BLaER1 treated with 17β-estradiol and CSF1 and Interleukin-3, amounts not matched to agents 10 nM and 100 nM (cell line): ENCODE measurements at regions not wholly inside any gene's neighbourhood (a gene's known extent, or its start where the extent isn't known, plus 50 kb on each side); places are given as distances from the start of the nearest gene placed in this dataset.

Experiments used
- H3K27ac ChIP-seq, 11 experiments: shearing (Covaris generic); formaldehyde crosslinking; 2 replicates each; pipeline ENCODE4 v1.8.1; 2022
- H3K27me3 ChIP-seq, 11 experiments: shearing (Covaris generic); formaldehyde crosslinking; 2 replicates each; pipeline ENCODE4 v1.8.1; 2022
- H3K36me3 ChIP-seq, 11 experiments: shearing (Covaris generic); formaldehyde crosslinking; 2 replicates each; pipeline ENCODE4 v1.8.1; 2022
- H3K4me1 ChIP-seq, 10 experiments: shearing (Covaris generic); formaldehyde crosslinking; 2 replicates each; pipeline ENCODE4 v1.8.1; 2022
- H3K4me2 ChIP-seq, 11 experiments: shearing (Covaris generic); formaldehyde crosslinking; 2 replicates each; pipeline ENCODE4 v1.8.1; 2022
- H3K4me3 ChIP-seq, 10 experiments: shearing (Covaris generic); formaldehyde crosslinking; 2 replicates each; pipeline ENCODE4 v1.8.1; 2022
- H3K9ac ChIP-seq, 11 experiments: shearing (Covaris generic); formaldehyde crosslinking; 2 replicates each; pipeline ENCODE4 v1.8.1; 2022
- H3K9me3 ChIP-seq, 11 experiments: shearing (Covaris generic); formaldehyde crosslinking; replicated peaks in 1 of 11; 2 replicates each; pipeline ENCODE4 v1.8.1; 2022
- H4K20me1 ChIP-seq, 11 experiments: shearing (Covaris generic); formaldehyde crosslinking; 2 replicates each; pipeline ENCODE4 v1.8.1; 2022
- Cebpa-rat ChIP-seq, 11 experiments: shearing (Covaris generic); IDR thresholded peaks; 2 replicates each; pipeline ENCODE4 v1.8.1; 2022

- no peaks in the 10 kb centered on the region for H4K20me1 ChIP-seq
- H3K27me3 ChIP-seq: no peaks in the 10 kb centered on the region
- H3K4me2 ChIP-seq: no peak overlapping the region
- no peaks in the 10 kb centered on the region for H3K36me3 ChIP-seq
- no peak overlapping the region for H3K4me3 ChIP-seq
- H3K4me1 ChIP-seq: no peaks in the 10 kb centered on the region
- H3K27ac ChIP-seq: no peak overlapping the region
- no peak for TF ChIP-seq Cebpa-rat (IDR thresholded peaks at IDR 0.05)
- no peak overlapping the region for H3K9ac ChIP-seq
- no peaks in the 10 kb centered on the region for H3K9me3 ChIP-seq
Observed at GRCh38 chr5:3024976-3025375, 273.5 kb upstream of the IRX2 start.

- no peak for TF ChIP-seq Cebpa-rat (IDR thresholded peaks at IDR 0.05)
Observed at GRCh38 chr5:3024554-3024953, 273.1 kb upstream of the IRX2 start.

DNA sequence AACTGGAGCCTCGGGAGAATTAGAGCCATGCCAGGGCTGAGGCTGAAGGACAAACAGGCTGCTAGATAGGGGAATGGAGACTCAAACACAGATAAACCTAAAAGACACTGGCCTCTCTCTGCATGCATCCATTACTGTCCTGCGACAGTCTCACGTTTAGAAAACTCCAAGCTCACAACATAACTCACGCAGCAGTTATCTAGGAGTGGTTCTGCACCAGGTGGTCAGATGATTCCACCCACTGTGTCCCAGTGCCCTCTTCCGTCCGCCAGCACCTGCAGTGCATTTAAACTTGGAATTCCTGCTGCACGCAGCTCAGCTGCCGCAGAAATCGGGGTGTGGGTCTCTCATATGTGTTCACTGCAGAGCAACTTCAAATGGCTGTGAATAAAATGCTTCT lies 272.6 kb upstream of the IRX2 start:
- H3K27ac ChIP-seq: no peak overlapping the region
- no peaks in the 10 kb centered on the region for H3K9me3 ChIP-seq
- H3K9ac ChIP-seq: no peak overlapping the region
- no peaks in the 10 kb centered on the region for H3K27me3 ChIP-seq
- H3K36me3 ChIP-seq: no peaks in the 10 kb centered on the region
- no peaks in the 10 kb centered on the region for H3K4me1 ChIP-seq
- no peak overlapping the region for H3K4me3 ChIP-seq
- TF ChIP-seq Cebpa-rat (IDR thresholded peaks at IDR 0.05): no peak
- no peaks in the 10 kb centered on the region for H4K20me1 ChIP-seq
- H3K4me2 ChIP-seq: no peak overlapping the region

More at GRCh38 chr5:3024554-3024953, 273.1 kb upstream of the IRX2 start:
- H3K27me3 ChIP-seq: no peaks in the 10 kb centered on the region
- no peaks in the 10 kb centered on the region for H3K36me3 ChIP-seq
- H3K4me3 ChIP-seq: no peak overlapping the region
- no peak overlapping the region for H3K9ac ChIP-seq
- no peaks in the 10 kb centered on the region for H3K9me3 ChIP-seq
- no peak overlapping the region for H3K4me2 ChIP-seq
- H3K27ac ChIP-seq: no peak overlapping the region
- H4K20me1 ChIP-seq: no peaks in the 10 kb centered on the region
- H3K4me1 ChIP-seq: no peaks in the 10 kb centered on the region

DNA sequence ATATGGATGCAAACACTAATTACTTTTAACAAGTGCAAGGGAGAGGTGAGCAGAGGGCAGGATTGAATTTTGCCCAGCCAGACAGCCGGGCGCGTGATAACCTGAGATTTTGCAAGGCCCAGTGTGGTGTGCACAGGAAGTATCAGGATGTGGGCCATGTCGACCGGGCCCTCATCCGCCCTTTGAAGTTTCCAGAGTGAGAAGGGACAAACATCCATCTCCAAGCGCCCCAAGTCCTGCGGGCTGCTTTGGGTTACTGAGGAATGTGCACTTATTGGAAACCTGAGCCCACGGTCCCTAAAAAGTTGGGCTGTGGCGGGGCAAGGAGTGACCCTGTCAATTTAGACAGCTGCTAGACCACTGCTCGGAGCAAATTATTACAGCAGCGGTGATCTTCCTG lies 272.2 kb upstream of the IRX2 start:
- no peaks in the 10 kb centered on the region for H4K20me1 ChIP-seq
- H3K27me3 ChIP-seq: no peaks in the 10 kb centered on the region
- no peak overlapping the region for H3K9ac ChIP-seq
- no peaks in the 10 kb centered on the region for H3K36me3 ChIP-seq
- no peak overlapping the region for H3K4me3 ChIP-seq
- H3K9me3 ChIP-seq: no peaks in the 10 kb centered on the region
- no peaks in the 10 kb centered on the region for H3K4me1 ChIP-seq
- no peak overlapping the region for H3K27ac ChIP-seq
- H3K4me2 ChIP-seq: no peak overlapping the region
- TF ChIP-seq Cebpa-rat (IDR thresholded peaks at IDR 0.05): no peak

DNA sequence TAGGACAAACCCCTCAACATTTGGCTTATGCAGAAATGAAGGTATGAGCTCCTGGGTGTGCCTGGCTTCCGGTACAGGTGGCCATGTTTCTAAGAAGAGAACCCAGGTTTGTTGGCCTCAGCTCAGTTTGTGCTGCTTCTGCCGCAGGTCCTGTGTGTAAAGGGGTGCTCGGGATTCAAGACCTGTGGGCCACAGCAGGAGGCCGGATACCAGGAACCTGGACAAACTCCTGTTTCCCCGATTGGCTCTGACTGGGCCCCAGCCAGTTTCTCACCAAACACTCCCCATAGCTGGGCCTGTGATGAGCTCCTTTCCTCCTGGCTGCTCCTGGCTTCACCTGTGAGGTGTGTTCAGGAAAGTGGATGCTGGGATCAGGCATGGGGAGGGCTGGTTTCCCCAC lies 271.2 kb upstream of the IRX2 start:
- Histone ChIP-seq H3K27me3 (no peaks in the 10 kb centered on the region), H4K20me1 (no peaks in the 10 kb centered on the region), H3K4me3 (no peak overlapping the region), H3K9me3 (no peaks in the 10 kb centered on the region), H3K27ac (no peak overlapping the region), H3K4me1 (no peaks in the 10 kb centered on the region), H3K36me3 (no peaks in the 10 kb centered on the region), H3K9ac (no peak overlapping the region), H3K4me2 (no peak overlapping the region)
- no peak for TF ChIP-seq Cebpa-rat (IDR thresholded peaks at IDR 0.05)

DNA sequence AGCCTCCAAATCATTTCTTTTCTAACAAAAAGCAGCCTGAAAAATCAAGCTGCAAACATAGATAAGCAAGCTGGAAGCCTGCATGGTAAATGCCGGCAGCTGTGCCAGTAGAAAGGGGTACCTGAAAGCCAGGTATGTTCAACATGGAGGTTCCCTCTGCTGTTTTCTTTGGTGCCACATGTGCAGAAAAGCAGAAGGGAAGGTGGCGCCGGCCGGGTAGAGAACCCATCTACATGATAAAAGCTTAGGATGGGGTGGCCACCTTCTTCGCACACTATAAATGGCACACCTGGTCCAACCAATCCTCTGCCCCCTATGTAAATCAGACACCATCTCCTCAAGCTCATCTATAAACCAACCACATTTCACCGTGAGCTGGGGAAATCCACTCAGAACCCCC lies 268.9 kb upstream of the IRX2 start:
- Histone ChIP-seq H3K4me3 (no peak overlapping the region), H4K20me1 (no peaks in the 10 kb centered on the region), H3K4me1 (no peaks in the 10 kb centered on the region), H3K27me3 (no peaks in the 10 kb centered on the region), H3K9ac (no peak overlapping the region), H3K4me2 (no peak overlapping the region), H3K36me3 (no peaks in the 10 kb centered on the region), H3K9me3 (no peaks in the 10 kb centered on the region), H3K27ac (no peak overlapping the region)
- TF ChIP-seq Cebpa-rat (IDR thresholded peaks at IDR 0.05): no peak

GRCh38 chr5:3019045-3019444 lies 267.6 kb upstream of the IRX2 start:
- Histone ChIP-seq H4K20me1 (no peaks in the 10 kb centered on the region), H3K4me1 (no peaks in the 10 kb centered on the region), H3K9ac (no peak overlapping the region), H3K4me2 (no peak overlapping the region), H3K9me3 (no peaks in the 10 kb centered on the region; a peak in 1 of 22 replicates), H3K27ac (no peak overlapping the region), H3K4me3 (no peak overlapping the region), H3K36me3 (no peaks in the 10 kb centered on the region), H3K27me3 (no peaks in the 10 kb centered on the region)
- TF ChIP-seq Cebpa-rat (IDR thresholded peaks at IDR 0.05): no peak

DNA sequence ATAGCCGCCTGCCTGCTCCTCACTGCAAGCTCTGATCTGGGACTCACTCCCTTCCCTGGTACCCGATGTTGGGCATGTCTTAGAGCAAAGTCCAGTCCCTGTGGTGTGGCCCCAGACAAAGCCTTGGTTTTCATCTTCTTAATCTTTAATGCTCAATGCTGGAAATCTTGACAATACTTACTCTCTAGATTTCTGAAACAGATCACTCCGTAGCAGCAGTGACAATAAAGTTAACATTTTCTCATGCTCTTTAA lies 260.2 kb upstream of the IRX2 start:
- Histone ChIP-seq H3K4me2 (peak overlapping the region in 2 of 11 experiments; percentile 25 to 41; a peak in 4 of 22 replicates), H3K9me3 (no peaks in the 10 kb centered on the region; a peak in 1 of 22 replicates), H3K27me3 (no peaks in the 10 kb centered on the region), H3K27ac (no peak overlapping the region), H4K20me1 (no peaks in the 10 kb centered on the region), H3K4me3 (no peak overlapping the region), H3K9ac (no peak overlapping the region), H3K36me3 (no peaks in the 10 kb centered on the region), H3K4me1 (peaks cover 0 to 8% (median 0%) of the 10 kb centered on the region in 10 experiments; a peak in 4 of 20 replicates)
- no peak for TF ChIP-seq Cebpa-rat (IDR thresholded peaks at IDR 0.05)

DNA sequence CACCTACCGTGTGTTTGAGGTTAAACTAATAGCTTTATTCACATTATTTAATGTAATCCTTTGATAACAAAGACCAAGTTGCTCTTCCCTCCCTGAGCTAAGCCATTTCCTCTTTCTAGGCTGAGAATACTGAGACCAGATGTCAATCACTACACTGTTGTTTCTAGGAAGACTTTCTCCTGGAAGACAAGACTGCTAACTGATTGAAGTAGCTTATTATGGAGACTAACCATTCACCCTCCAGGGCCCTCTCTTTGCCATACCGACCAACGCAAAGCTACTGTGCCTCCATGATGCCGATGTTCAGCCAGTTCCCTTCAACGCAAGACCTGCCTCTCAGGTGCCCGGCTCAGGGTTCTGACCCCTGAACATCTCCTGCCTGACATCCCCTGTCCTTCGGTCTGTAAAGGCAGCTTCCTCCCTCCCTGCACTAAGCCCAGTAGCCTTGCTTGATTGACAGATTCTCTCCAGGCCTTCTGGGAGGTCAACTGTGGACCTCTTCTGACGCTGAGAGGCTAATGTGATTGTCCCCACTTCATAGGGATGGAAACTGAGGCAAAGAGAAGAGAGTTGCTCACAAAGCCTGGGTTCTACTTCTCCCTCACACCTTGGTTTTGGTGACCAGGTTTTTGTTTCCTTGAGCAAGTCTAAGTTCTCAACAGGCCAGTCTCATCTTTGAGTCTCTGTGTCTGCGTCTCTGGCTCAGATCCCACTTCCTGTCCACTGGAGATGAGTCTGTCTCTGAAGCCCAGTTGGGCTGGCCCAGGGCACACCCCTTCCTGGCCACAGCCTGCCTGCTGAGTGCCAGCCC lies 259.7 kb upstream of the IRX2 start:
- TF ChIP-seq Cebpa-rat (IDR thresholded peaks at IDR 0.05): no peak
- Histone ChIP-seq H3K27me3 (no peaks in the 10 kb centered on the region), H3K4me2 (peak overlapping the region in 2 of 11 experiments; percentile 25 to 41; a peak in 4 of 22 replicates), H3K4me3 (no peak overlapping the region), H4K20me1 (no peaks in the 10 kb centered on the region), H3K36me3 (no peaks in the 10 kb centered on the region), H3K9ac (no peak overlapping the region), H3K4me1 (peaks cover 0 to 8% (median 0%) of the 10 kb centered on the region in 10 experiments; a peak in 4 of 20 replicates), H3K27ac (no peak overlapping the region), H3K9me3 (no peaks in the 10 kb centered on the region; a peak in 1 of 22 replicates)

DNA sequence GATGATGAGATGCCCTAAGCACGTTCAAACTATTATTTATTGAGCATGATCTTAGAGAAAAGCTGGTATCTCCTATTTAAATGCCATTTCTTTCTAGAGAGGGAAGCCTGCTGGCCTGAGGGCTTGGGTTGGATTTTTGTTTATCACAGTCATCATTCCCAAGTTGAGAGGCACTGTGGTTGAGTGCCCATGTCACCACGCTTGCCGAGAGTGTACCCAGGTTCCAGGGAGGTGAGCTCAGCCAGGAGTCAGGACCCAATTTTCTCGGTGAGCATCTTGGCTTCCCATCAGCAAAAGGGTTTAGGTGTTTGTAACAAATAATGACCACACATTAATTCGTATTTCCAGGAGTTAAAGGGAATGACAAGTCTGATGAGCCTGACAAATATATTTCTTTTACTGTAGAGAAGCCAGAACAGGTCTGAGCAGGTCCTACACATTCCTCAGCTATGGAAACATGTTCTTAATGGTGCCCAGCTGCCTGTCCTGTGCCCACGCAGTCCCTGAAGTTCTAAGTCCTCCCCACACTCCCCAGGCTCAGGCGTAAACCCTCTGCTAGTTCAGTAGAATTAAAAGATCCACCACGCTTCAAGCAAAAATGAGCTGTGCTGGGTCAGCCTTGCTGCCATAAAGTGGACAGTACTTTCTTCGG lies 258.9 kb upstream of the IRX2 start:
- Histone ChIP-seq H3K36me3 (no peaks in the 10 kb centered on the region), H3K9me3 (no peaks in the 10 kb centered on the region; a peak in 1 of 22 replicates)

More for the DNA sequence above, 258.9 kb upstream of the IRX2 start:
- no peak overlapping the region for H3K27ac ChIP-seq
- H3K4me2 ChIP-seq: no peak overlapping the region
- H4K20me1 ChIP-seq: no peaks in the 10 kb centered on the region
- H3K4me1 ChIP-seq: peaks cover 0 to 8% (median 0%) of the 10 kb centered on the region in 10 experiments; a peak in 4 of 20 replicates
- H3K4me3 ChIP-seq: no peak overlapping the region
- H3K9ac ChIP-seq: no peak overlapping the region
- H3K27me3 ChIP-seq: no peaks in the 10 kb centered on the region
- no peak for TF ChIP-seq Cebpa-rat (IDR thresholded peaks at IDR 0.05)
